VCaP (cell line): ENCODE measurements at regions not wholly inside any gene's neighbourhood (a gene's known extent, or its start where the extent isn't known, plus 50 kb on each side); places are given as distances from the start of the nearest gene placed in this dataset.

Experiments used
- H3K27ac ChIP-seq: fragments of 450-650 bp; 2 replicates; pipeline ENCODE4 v1.5.1; 2017
- CTCF ChIP-seq: fragments of 450-650 bp; conservative IDR thresholded peaks from 2 replicates; pipeline ENCODE4 v1.5.1; 2017; ENCODE audit warnings: mild to moderate bottlenecking, moderate library complexity

GRCh38 chr14:86462193-86462753 lies 932.3 kb downstream of the FLRT2 start:
- H3K27ac ChIP-seq, result no peak overlapping the region
- peak; percentile 72 for TF ChIP-seq CTCF

- no peak overlapping the region for H3K27ac ChIP-seq
These were observed 927.7 kb downstream of the FLRT2 start for GRCh38 chr14:86457481-86458135.

GRCh38 chr14:86450085-86450484 lies 920.1 kb downstream of the FLRT2 start:
- no peak overlapping the region for H3K27ac ChIP-seq
- TF ChIP-seq CTCF, result no peak

More at GRCh38 chr14:86457481-86458135, 927.7 kb downstream of the FLRT2 start:
- no peak for TF ChIP-seq CTCF

- TF ChIP-seq CTCF, result no peak
- H3K27ac ChIP-seq, result no peak overlapping the region
These were observed 912.2 kb downstream of the FLRT2 start for GRCh38 chr14:86442135-86442534.

GRCh38 chr14:86430853-86431252 lies 900.9 kb downstream of the FLRT2 start:
- no peak for TF ChIP-seq CTCF
- H3K27ac ChIP-seq, result no peak overlapping the region

- no peak overlapping the region for H3K27ac ChIP-seq
- TF ChIP-seq CTCF, result no peak
These were observed 893.3 kb downstream of the FLRT2 start for GRCh38 chr14:86423214-86423613.

GRCh38 chr14:86420131-86420530 lies 890.2 kb downstream of the FLRT2 start:
- TF ChIP-seq CTCF, result no peak
- H3K27ac ChIP-seq, result no peak overlapping the region
